Panc1 (cell line): ENCODE measurements at regions not wholly inside any gene's neighbourhood (a gene's known extent, or its start where the extent isn't known, plus 50 kb on each side); places are given as distances from the start of the nearest gene placed in this dataset.

Source experiments
- ATAC-seq: fragments of 200-7000 bp; cut with Tn5 transposase; 2 replicates; pipeline ENCODE4 v1.9.1; 2020; ENCODE audit warnings: mild to moderate bottlenecking, moderate library complexity
- BruUV-seq: library from RNA; stranded (reverse); fragments of 400-500 nt; replicated peaks from 2 replicates; lab custom pipeline; 2021; lab: Mats Ljungman, UMichigan
- CTCF ChIA-PET: fragments of 300-600 bp; sonication (Branson Sonifier 250); formaldehyde crosslinking; loops from one replicate; lab custom pipeline; 2022; ENCODE audit warnings: antibody characterized with exemption; lab: Charles Lee
- POLR2A ChIA-PET: fragments of 300-600 bp; sonication (Branson Sonifier 250); formaldehyde crosslinking; loops from one replicate; lab custom pipeline; 2022; ENCODE audit warnings: antibody characterized with exemption; lab: Charles Lee
- DNase-seq: peaks from one replicate; pipeline ENCODE4 v3.0.0-alpha.2; 2010; ENCODE audit warnings: low read depth, low spot score
- H3K27ac ChIP-seq: 2 replicates; pipeline ENCODE4 v1.5.1; 2011; ENCODE audit warnings: mild to moderate bottlenecking, low read length, inconsistent platforms
- H3K27me3 ChIP-seq: fragments of 200-500 bp; sonication (Bioruptor generic); 2 replicates; pipeline ENCODE4 v1.6.0; 2014; ENCODE audit warnings: low read length, inconsistent platforms; ENCODE audit not compliant: control insufficient read depth, insufficient read depth
- H3K36me3 ChIP-seq: fragments of 200-500 bp; sonication (Bioruptor generic); 2 replicates; pipeline ENCODE4 v1.5.1; 2014; ENCODE audit warnings: inconsistent platforms, mild to moderate bottlenecking, low read length, moderate library complexity; ENCODE audit not compliant: control insufficient read depth, insufficient read depth
- H3K4me1 ChIP-seq: 2 replicates; pipeline ENCODE4 v1.5.1; 2011; ENCODE audit warnings: inconsistent platforms, mild to moderate bottlenecking, low read length, moderate library complexity; ENCODE audit not compliant: control insufficient read depth, insufficient read depth
- H3K4me3 ChIP-seq, 2 experiments: 2 replicates each; pipeline ENCODE4 v1.5.1; 2011 to 2012; ENCODE audit warnings: low read depth in 2 of 2, low read length in 2 of 2, mild to moderate bottlenecking in 2 of 2, inconsistent platforms in 1 of 2, moderate library complexity in 1 of 2
- H3K9me3 ChIP-seq: fragments of 200-500 bp; sonication (Bioruptor generic); 2 replicates; pipeline ENCODE4 v1.5.1; 2014; ENCODE audit warnings: low read depth, mild to moderate bottlenecking, inconsistent platforms, low read length, moderate library complexity; ENCODE audit not compliant: control insufficient read depth, insufficient read depth
- POLR2AphosphoS5 ChIP-seq: IDR thresholded peaks from 2 replicates; pipeline ENCODE4 v1.6.1; 2012; ENCODE audit warnings: mild to moderate bottlenecking, low read depth, low read length, moderate library complexity
- SIN3A ChIP-seq: IDR thresholded peaks from 2 replicates; pipeline ENCODE4 v1.6.1; 2012; ENCODE audit warnings: low read depth, mild to moderate bottlenecking, low read length, moderate library complexity, borderline replicate concordance; ENCODE audit not compliant: insufficient read depth
- TCF7L2 ChIP-seq: IDR thresholded peaks from 2 replicates; pipeline ENCODE4 v1.6.1; 2011; ENCODE audit warnings: mild to moderate bottlenecking, low read depth, low read length, inconsistent platforms
- in situ Hi-C: cut with HindIII; loops from 2 replicates; pipeline ENCODE4 v1.10.0; 2016; ENCODE audit warnings: low sequenced_read_pairs, low pct_unique_long_range_greater_than_20kb
- intact Hi-C: fragments of 100-400 bp; cut with micrococcal nuclease; formaldehyde crosslinking; loops from one replicate; pipeline ENCODE4 v1.10.0; 2022; ENCODE audit not compliant: unreplicated experiment
- TF ChIP-seq, protein P1 (sequence below), 2 experiments: IDR thresholded peaks; 2 replicates each; pipeline ENCODE4 v1.6.1; 2011 to 2012; ENCODE audit warnings: low read depth in 2 of 2, control low read depth in 1 of 2, low read length in 1 of 2, mild to moderate bottlenecking in 1 of 2, moderate library complexity in 1 of 2; ENCODE audit not compliant: insufficient read depth in 1 of 2
- TF ChIP-seq, protein P2 (sequence below): fragments of 450-650 bp; IDR thresholded peaks from 2 replicates; pipeline ENCODE4 v1.5.1; 2017; ENCODE audit warnings: mild to moderate bottlenecking

GRCh38 chr7:10684606-10685005, 289.1 kb upstream of the PHF14 start:
- ATAC-seq (no peak), DNase-seq (no peak)
- Histone ChIP-seq H3K9me3 (no peaks in the 10 kb centered on the region; the same call in 1 of the 2 replicates), H3K36me3 (no peaks in the 10 kb centered on the region), H3K27me3 (no peaks in the 10 kb centered on the region), H3K4me1 (no peaks in the 10 kb centered on the region), H3K4me3 (no peak overlapping the region), H3K27ac (no peak overlapping the region)
- intact Hi-C loops: no loop called here
- BruUV-seq: no TSS peak
- in situ Hi-C loops: no loop called here
- POLR2A ChIA-PET: no interaction called here
- CTCF ChIA-PET: no interaction called here
- TF ChIP-seq SIN3A (no peak), TCF7L2 (no peak), POLR2AphosphoS5 (no peak)
- TF ChIP-seq, protein P1, sequence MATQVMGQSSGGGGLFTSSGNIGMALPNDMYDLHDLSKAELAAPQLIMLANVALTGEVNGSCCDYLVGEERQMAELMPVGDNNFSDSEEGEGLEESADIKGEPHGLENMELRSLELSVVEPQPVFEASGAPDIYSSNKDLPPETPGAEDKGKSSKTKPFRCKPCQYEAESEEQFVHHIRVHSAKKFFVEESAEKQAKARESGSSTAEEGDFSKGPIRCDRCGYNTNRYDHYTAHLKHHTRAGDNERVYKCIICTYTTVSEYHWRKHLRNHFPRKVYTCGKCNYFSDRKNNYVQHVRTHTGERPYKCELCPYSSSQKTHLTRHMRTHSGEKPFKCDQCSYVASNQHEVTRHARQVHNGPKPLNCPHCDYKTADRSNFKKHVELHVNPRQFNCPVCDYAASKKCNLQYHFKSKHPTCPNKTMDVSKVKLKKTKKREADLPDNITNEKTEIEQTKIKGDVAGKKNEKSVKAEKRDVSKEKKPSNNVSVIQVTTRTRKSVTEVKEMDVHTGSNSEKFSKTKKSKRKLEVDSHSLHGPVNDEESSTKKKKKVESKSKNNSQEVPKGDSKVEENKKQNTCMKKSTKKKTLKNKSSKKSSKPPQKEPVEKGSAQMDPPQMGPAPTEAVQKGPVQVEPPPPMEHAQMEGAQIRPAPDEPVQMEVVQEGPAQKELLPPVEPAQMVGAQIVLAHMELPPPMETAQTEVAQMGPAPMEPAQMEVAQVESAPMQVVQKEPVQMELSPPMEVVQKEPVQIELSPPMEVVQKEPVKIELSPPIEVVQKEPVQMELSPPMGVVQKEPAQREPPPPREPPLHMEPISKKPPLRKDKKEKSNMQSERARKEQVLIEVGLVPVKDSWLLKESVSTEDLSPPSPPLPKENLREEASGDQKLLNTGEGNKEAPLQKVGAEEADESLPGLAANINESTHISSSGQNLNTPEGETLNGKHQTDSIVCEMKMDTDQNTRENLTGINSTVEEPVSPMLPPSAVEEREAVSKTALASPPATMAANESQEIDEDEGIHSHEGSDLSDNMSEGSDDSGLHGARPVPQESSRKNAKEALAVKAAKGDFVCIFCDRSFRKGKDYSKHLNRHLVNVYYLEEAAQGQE (IDR thresholded peaks at IDR 0.05; ENCODE audit: insufficient read depth in 1 of 2, low read depth in 2 of 2, low read length in 1 of 2): no peak
- TF ChIP-seq, protein P2, sequence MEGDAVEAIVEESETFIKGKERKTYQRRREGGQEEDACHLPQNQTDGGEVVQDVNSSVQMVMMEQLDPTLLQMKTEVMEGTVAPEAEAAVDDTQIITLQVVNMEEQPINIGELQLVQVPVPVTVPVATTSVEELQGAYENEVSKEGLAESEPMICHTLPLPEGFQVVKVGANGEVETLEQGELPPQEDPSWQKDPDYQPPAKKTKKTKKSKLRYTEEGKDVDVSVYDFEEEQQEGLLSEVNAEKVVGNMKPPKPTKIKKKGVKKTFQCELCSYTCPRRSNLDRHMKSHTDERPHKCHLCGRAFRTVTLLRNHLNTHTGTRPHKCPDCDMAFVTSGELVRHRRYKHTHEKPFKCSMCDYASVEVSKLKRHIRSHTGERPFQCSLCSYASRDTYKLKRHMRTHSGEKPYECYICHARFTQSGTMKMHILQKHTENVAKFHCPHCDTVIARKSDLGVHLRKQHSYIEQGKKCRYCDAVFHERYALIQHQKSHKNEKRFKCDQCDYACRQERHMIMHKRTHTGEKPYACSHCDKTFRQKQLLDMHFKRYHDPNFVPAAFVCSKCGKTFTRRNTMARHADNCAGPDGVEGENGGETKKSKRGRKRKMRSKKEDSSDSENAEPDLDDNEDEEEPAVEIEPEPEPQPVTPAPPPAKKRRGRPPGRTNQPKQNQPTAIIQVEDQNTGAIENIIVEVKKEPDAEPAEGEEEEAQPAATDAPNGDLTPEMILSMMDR: no peak

- in situ Hi-C loops: no loop called here
- DNase-seq: no peak
- ChIA-PET CTCF (no interaction called here), POLR2A (interaction anchor here (0.6 kb wide), 1 partner anchor 487 kb away, joined by 4 read pairs; no protein-coding TSS in a partner anchor)
- H3K4me3 ChIP-seq: no peak overlapping the region
- H3K4me1 ChIP-seq: no peaks in the 10 kb centered on the region
- ATAC-seq: no peak
- H3K27me3 ChIP-seq: no peaks in the 10 kb centered on the region
- intact Hi-C loops: no loop called here
- no peaks in the 10 kb centered on the region for H3K36me3 ChIP-seq
- TF ChIP-seq, protein P2: no peak
- TF ChIP-seq, protein P1 (IDR thresholded peaks at IDR 0.05; ENCODE audit: insufficient read depth in 1 of 2, low read depth in 2 of 2, low read length in 1 of 2): no peak
- TF ChIP-seq SIN3A (no peak), POLR2AphosphoS5 (no peak), TCF7L2 (no peak)
- H3K9me3 ChIP-seq: no peaks in the 10 kb centered on the region; the same call in 1 of the 2 replicates
- no TSS peak for BruUV-seq
- H3K27ac ChIP-seq: no peak overlapping the region
These were observed 288.6 kb upstream of the PHF14 start for GRCh38 chr7:10685040-10685439.
